Esophagus squamous epithelium (tissue), 5 donors: ENCODE measurements at regions not wholly inside any gene's neighbourhood (a gene's known extent, or its start where the extent isn't known, plus 50 kb on each side); places are given as distances from the start of the nearest gene placed in this dataset.

Source experiments
- DNase-seq: peaks from one replicate; lab custom pipeline; 2025; lab: John Stamatoyannopoulos, UW
- H3K27ac ChIP-seq, 4 donors: fragments of 200-600 bp; sonication (generic); one replicate each; pipeline ENCODE4 v1.5.1; 2016 to 2019; ENCODE audit warnings: mild to moderate bottlenecking in 1 of 4
- H3K27me3 ChIP-seq, 4 donors: fragments of 200-600 bp; sonication (generic); 1 replicate in 3 of 4; 2 replicates in 1 of 4; pipeline versions ENCODE4 v1.5.1 to v1.6.0; 2017 to 2021; ENCODE audit warnings: antibody characterized with exemption in 1 of 4
- H3K36me3 ChIP-seq, 3 donors: fragments of 200-600 bp; sonication (generic); one replicate each; pipeline ENCODE4 v1.5.1; 2016 to 2019
- H3K4me1 ChIP-seq, 3 donors: fragments of 200-600 bp; sonication (generic); one replicate each; pipeline ENCODE4 v1.5.1; 2017 to 2019
- H3K4me3 ChIP-seq, 4 donors: fragments of 200-600 bp; sonication (generic); 1 replicate in 3 of 4; 2 replicates in 1 of 4; pipeline ENCODE4 v1.5.1; 2016 to 2019; ENCODE audit warnings: mild to moderate bottlenecking in 2 of 4, moderate library complexity in 1 of 4
- H3K9me3 ChIP-seq, 3 donors: fragments of 200-600 bp; sonication (generic); one replicate each; pipeline ENCODE4 v1.5.1; 2016 to 2019
- CTCF ChIP-seq, 6 experiments: fragments of 450-650 bp in 4 of 6; fragments of 200-600 bp in 2 of 6; sonication (generic) in 2 of 6; IDR thresholded peaks; one replicate each; pipeline ENCODE4 v1.5.1; 2016 to 2019; ENCODE audit warnings: antibody characterized with exemption in 6 of 6, mild to moderate bottlenecking in 4 of 6, moderate library complexity in 4 of 6
- POLR2A ChIP-seq, 4 donors: fragments of 450-650 bp; IDR thresholded peaks; one replicate each; pipeline ENCODE4 v1.6.1; 2017; ENCODE audit warnings: antibody characterized with exemption in 4 of 4, mild to moderate bottlenecking in 4 of 4, moderate library complexity in 3 of 4
- WGBS, 2 donors: methylation state at CpG; one replicate each; pipeline ENCODE4 v1.1.5; 2018; 5-methylcytosine and 5-hydroxymethylcytosine counted together
- intact Hi-C: fragments of 100-400 bp; cut with DNase I; formaldehyde crosslinking; loops from one replicate; pipeline ENCODE4 v1.15.0; 2022
- donor health status: DM: yes; HTN: yes; CAD: no.

GRCh38 chr2:52933878-52934277, 833.7 kb upstream of the CHAC2 start:
- no peaks in the 10 kb centered on the region for H3K4me1 ChIP-seq
- intact Hi-C loops: no loop called here
- H3K4me3 ChIP-seq: no peak overlapping the region
- no peaks in the 10 kb centered on the region for H3K27me3 ChIP-seq
- H3K36me3 ChIP-seq: no peaks in the 10 kb centered on the region
- peaks cover 0 to 7% (median 0%) of the 10 kb centered on the region in 3 donors for H3K9me3 ChIP-seq
- no peak for DNase-seq
- no peak overlapping the region for H3K27ac ChIP-seq
- 39 to 41% methylated on average over 2 of the region's 2 CpGs for WGBS, 2 donors
- TF ChIP-seq CTCF (IDR thresholded peaks at IDR 0.05): no peak
- no peak for TF ChIP-seq POLR2A (IDR thresholded peaks at IDR 0.05)

GRCh38 chr2:52931660-52932059, 835.9 kb upstream of the CHAC2 start:
- no peak for DNase-seq
- intact Hi-C loops: no loop called here
- TF ChIP-seq POLR2A (IDR thresholded peaks at IDR 0.05) (no peak), CTCF (IDR thresholded peaks at IDR 0.05) (no peak)
- Histone ChIP-seq H3K9me3 (peaks cover 0 to 7% (median 0%) of the 10 kb centered on the region in 3 donors), H3K4me1 (no peaks in the 10 kb centered on the region), H3K4me3 (no peak overlapping the region), H3K36me3 (no peaks in the 10 kb centered on the region), H3K27ac (no peak overlapping the region), H3K27me3 (no peaks in the 10 kb centered on the region)
- WGBS, 2 donors: 65% methylated on average over 1 of the region's 1 CpG

GRCh38 chr2:52929412-52929811, 838.2 kb upstream of the CHAC2 start:
- Histone ChIP-seq H3K9me3 (peaks cover 0 to 7% (median 0%) of the 10 kb centered on the region in 3 donors), H3K4me1 (no peaks in the 10 kb centered on the region), H3K27me3 (no peaks in the 10 kb centered on the region), H3K4me3 (no peak overlapping the region), H3K36me3 (no peaks in the 10 kb centered on the region), H3K27ac (no peak overlapping the region)
- no peak for DNase-seq
- 78 to 92% methylated on average over 2 to 3 of the region's 4 CpGs for WGBS, 2 donors
- intact Hi-C loops: no loop called here
- TF ChIP-seq CTCF (IDR thresholded peaks at IDR 0.05): no peak
- no peak for TF ChIP-seq POLR2A (IDR thresholded peaks at IDR 0.05)

GRCh38 chr2:52919673-52920072, 847.9 kb upstream of the CHAC2 start:
- 61 to 70% methylated on average over 4 of the region's 4 CpGs for WGBS, 2 donors
- no peaks in the 10 kb centered on the region for H3K27me3 ChIP-seq
- H3K4me3 ChIP-seq: no peak overlapping the region
- no peak overlapping the region for H3K27ac ChIP-seq
- intact Hi-C loops: no loop called here
- no peaks in the 10 kb centered on the region for H3K36me3 ChIP-seq
- H3K9me3 ChIP-seq: no peaks in the 10 kb centered on the region
- no peaks in the 10 kb centered on the region for H3K4me1 ChIP-seq
- no peak for TF ChIP-seq CTCF (IDR thresholded peaks at IDR 0.05)
- no peak for TF ChIP-seq POLR2A (IDR thresholded peaks at IDR 0.05)
- no peak for DNase-seq

GRCh38 chr2:52918551-52918950, 849.1 kb upstream of the CHAC2 start:
- Histone ChIP-seq H3K27ac (no peak overlapping the region), H3K36me3 (no peaks in the 10 kb centered on the region), H3K27me3 (no peaks in the 10 kb centered on the region), H3K4me3 (no peak overlapping the region), H3K9me3 (no peaks in the 10 kb centered on the region), H3K4me1 (no peaks in the 10 kb centered on the region)
- intact Hi-C loops: no loop called here
- TF ChIP-seq CTCF (IDR thresholded peaks at IDR 0.05): no peak
- TF ChIP-seq POLR2A (IDR thresholded peaks at IDR 0.05): no peak
- WGBS, 2 donors: 55 to 67% methylated on average over 1 of the region's 1 CpG
- no peak for DNase-seq
